ENCODE measurements at regions not wholly inside any gene's neighbourhood (a gene's known extent, or its start where the extent isn't known, plus 50 kb on each side); places are given as distances from the start of the nearest gene placed in this dataset.

- DNase-seq (ENCODE audit: low read depth) = no peak
Measured at GRCh38 chr14:71467361-71467811, 464.8 kb upstream of the RGS6 start.

- no peak for DNase-seq (ENCODE audit: low read depth)
Measured at GRCh38 chr14:71468701-71469100, 463.5 kb upstream of the RGS6 start.

DNA sequence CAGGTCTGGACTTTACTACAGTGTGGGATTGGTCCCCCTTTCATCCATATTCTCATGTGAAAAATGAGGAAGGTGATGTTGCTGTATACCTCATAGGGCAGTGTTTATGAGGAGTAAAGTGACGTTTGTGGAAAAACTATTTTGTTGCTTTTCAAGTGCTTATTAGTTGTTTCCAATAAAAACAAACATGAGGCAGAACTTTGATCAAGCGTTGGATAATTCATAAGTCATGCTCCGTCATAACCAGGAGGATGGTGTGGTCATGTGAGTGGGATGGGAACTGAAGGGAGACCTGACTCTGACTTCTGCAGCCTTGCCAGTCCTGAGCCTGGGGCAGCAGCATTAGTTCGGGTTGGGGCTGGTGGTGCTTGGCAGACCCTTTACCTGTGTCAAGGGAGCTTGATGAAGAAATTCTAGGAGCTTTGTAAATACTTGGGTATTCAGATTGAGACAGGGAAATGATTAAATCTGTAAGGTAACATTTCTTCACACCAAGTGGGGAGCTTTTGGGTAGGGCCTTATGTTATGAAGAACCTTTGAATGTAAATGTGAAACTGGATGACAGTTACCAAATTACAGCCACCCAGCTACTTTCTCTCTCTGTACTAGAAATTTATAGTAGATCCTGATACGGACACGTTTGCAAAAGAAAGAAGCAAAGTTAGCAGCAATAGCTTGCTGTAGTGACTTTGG is 462.4 kb upstream of the RGS6 start:
- DNase-seq (ENCODE audit: low read depth) = no peak

GRCh38 chr14:71471634-71472355 is 460.4 kb upstream of the RGS6 start:
- DNase-seq (ENCODE audit: low read depth) = no peak

GRCh38 chr14:71472356-71473340 is 459.6 kb upstream of the RGS6 start:
- DNase-seq (ENCODE audit: low read depth) = no peak

- no peak for DNase-seq (ENCODE audit: low read depth)
Measured at GRCh38 chr14:71473843-71474242, 458.4 kb upstream of the RGS6 start.

GRCh38 chr14:71474301-71475265 is 457.6 kb upstream of the RGS6 start:
- no peak for DNase-seq (ENCODE audit: low read depth)

DNA sequence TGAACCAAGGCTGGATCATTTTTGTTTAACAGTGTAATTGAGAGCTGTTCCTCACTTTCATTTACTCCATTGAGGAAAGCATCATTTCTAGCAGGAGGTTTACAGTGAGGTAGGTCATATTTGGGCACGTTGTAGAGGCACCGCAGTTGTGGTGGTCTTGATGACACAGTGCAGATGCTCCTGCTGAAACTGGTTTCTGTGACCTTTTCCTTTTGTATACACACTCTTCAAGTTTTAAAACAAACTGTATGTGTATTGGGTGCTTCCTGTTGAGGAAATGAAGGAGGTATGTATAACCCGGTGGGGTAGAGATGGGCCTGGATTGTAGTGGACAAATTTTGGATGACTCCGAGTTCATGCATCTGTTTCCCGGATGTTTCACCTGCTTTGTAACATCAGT is 456.3 kb upstream of the RGS6 start:
- DNase-seq (ENCODE audit: low read depth) = no peak

DNA sequence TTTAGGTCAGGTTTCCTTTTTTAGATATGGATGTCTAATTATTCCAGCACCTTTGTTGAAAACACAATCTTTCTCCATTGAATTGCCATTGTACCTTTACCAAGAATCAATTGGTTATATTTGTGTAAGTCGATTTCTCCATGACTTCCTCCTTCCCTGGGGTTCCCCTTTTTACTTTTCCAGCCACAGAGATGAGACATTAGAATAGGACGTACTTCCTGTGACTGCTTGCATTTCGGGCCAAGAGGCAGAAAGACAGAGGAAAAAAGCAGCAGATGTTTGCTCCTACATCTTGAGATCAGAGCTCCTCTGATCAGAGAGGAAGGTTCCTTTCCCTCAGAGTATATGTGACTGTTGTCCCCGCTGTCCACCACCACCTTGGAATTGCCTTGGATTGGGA is 453.7 kb upstream of the RGS6 start:
- DNase-seq (ENCODE audit: low read depth) = no peak

- DNase-seq (ENCODE audit: low read depth) = no peak
Measured at GRCh38 chr14:71481021-71481654, 451.1 kb upstream of the RGS6 start.

DNA sequence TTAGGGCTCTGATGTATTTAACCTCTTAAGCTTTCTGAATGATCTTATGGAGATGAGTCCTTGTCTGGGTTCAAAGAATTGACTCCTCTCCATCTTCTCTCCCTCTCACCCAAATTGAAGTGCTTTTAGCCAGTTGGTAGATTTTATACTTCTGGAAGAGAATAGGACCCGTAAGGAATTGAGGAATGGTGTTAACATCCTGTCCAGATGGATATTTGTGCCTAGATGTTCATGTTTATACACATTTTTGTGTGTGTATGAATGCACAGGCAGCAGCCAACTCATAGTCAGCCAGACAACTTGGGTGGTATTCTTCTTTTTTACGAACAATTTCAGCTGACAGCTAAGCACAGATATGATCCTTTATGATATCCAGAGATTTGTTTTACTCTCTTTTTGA is 449.6 kb upstream of the RGS6 start:
- no peak for DNase-seq (ENCODE audit: low read depth)

DNA sequence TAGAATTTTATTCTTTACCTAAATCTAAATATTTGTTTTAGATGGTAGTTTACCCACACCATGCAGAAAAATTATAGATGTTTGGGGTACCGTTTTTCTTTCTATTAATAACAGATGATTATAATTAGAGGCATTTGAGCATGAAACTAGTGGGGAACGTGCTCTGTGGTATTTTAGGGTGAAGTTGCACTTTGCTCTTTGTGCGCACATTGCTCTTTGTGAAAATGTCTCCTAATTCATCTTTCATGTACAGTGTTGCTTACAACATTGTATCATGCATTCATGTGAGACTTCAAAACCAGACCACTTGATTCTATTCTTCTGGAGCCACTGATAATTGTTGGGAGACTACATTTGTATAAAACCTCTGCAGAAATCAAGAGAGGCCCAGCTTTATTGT is 449.1 kb upstream of the RGS6 start:
- no peak for DNase-seq (ENCODE audit: low read depth)

DNA sequence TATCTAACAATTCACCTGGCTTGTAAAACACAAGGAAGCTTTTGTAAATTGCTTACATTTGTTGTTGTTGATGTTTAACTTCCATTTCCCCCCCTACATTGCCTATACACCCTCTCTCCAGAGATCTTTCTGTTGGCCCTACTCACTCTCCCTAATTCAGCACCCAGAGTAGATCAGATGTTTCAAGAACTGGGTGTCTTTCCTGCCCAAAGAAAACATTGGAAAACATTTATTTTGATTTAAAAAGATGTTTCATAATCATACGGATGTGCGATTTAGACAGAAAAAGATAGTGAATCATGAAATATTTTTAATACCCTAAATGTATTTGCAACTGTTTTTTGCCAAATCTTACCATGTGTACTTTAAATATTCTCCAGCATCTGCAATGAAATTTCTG is 446.4 kb upstream of the RGS6 start:
- DNase-seq (ENCODE audit: low read depth) = no peak

- no peak for DNase-seq (ENCODE audit: low read depth)
Measured at GRCh38 chr14:71486279-71486678, 445.9 kb upstream of the RGS6 start.

GRCh38 chr14:71487449-71487848 is 444.8 kb upstream of the RGS6 start:
- DNase-seq (ENCODE audit: low read depth) = no peak

- no peak for DNase-seq (ENCODE audit: low read depth)
Measured at GRCh38 chr14:71487941-71488340, 444.3 kb upstream of the RGS6 start.

DNA sequence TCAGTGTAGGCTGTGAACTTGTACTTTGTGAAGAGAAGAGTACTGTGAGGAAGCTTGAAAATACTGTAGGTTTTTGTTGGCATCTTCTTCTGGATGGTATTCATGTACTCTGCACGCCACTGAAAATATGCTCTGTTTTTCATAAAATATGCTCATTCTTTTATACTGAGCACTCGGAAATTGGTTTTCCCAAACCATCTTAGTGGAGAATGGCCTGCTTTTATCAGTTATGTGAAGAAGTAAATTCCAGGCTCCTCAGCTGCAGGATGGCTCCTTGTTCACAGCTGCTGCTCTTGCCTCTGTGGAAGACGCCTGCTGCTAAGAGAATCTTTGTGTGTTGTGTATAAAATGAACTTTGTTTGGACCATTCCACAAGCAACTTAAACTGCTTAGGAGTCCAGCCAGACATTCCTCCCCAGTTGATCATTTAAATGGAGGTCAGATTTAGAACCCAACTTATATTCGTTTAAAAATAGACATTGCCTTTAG is 443.5 kb upstream of the RGS6 start:
- DNase-seq (ENCODE audit: low read depth) = no peak

DNA sequence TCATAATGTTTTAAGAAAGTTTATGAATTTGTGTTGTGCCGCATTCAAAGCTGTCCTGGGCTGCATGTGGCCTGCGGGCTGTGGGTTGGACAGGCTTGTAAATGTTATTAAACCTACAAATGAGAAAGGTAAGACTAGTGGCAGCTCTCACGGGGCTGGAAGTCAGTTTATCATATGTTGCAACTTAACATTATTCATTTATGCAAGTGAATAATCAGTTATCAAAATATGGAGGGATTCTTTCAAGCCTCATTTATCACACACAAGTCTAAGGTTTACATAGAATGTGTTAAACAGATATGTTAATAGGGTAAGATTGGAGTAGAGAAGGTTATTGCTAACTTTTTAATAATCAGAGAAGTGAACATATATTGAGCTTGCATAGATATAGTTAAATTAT is 442.5 kb upstream of the RGS6 start:
- no peak for DNase-seq (ENCODE audit: low read depth)

- DNase-seq (ENCODE audit: low read depth) = no peak
Measured at GRCh38 chr14:71491931-71492330, 440.3 kb upstream of the RGS6 start.

DNA sequence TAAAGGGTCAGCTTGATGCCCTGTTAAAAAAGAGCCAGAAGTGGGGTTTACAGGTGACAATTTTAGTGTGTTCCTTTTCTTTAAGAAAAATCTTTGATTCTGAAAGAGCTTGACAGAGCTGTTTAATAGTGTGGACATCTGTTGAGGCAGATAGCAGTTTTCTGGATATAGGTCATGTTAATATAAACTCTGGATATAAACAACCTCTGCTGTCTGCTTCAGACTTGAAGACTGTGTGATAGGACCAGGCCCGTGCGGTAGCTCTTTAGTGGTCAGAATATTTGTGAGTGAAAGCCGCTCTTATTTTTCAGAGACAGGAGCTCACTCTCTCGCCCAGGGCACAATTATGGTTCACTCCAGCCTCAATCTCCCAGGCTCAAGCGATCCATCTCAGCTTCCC is 439.9 kb upstream of the RGS6 start:
- no peak for DNase-seq (ENCODE audit: low read depth)

- DNase-seq (ENCODE audit: low read depth) = no peak
Measured at GRCh38 chr14:71497645-71498086, 434.6 kb upstream of the RGS6 start.

Data from stimulated activated CD8-positive, alpha-beta memory T cell treated with anti-CD3 and anti-CD28 coated beads, Interleukin-12 subunit alpha, Interleukin-12 subunit beta, amount 100 ng/mL, for 4 hours (primary cell).